ENCODE measurements at regions not wholly inside any gene's neighbourhood (a gene's known extent, or its start where the extent isn't known, plus 50 kb on each side); places are given as distances from the start of the nearest gene placed in this dataset.
A peak's percentile ranks its signal among the peaks of the same experiment; 100 is the strongest.
"Not testable (repeated sequence)": the region's sequence is repeated elsewhere in the genome, so short reads cannot be mapped to it uniquely, and the experiment has no call there.

DNA sequence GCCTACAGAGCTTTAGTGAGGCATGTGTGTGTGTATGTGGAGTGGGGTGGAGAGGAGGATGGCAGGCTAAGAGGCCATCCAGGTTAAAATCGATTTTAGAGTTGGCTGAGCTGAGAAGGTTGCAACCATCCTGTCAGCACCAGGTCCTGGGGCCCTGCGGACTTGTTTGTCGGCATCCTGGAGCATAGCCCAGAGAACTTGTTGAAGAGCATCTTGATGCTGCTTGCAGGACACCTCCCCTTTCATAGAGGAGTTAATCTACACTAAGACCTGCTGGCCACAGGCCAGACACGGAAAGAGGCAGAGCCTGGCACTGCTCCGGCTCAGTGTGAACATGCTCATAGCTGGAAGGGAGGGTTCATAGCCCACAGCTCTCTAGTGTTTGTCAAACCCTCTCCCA is 72.1 kb upstream of the RGPD5 start:
- Histone ChIP-seq H3K27ac (no peak overlapping the region), H3K9me3 (no peaks in the 10 kb centered on the region), H3K4me3 (no peak overlapping the region), H3K36me3 (no peaks in the 10 kb centered on the region), H3K27me3 (no peaks in the 10 kb centered on the region), H3K4me1 (no peaks in the 10 kb centered on the region)
- DNase-seq (peak in 2 of 6 donors; percentile 43), ATAC-seq (peak; percentile 48 to 72 (median 62)), FAIRE-seq (no peak)
- intact Hi-C loops (cut with DNase I): no loop called here
- 28% methylated on average over 5 of the region's 5 CpGs for WGBS, 2 donors
- TF ChIP-seq, protein P1, sequence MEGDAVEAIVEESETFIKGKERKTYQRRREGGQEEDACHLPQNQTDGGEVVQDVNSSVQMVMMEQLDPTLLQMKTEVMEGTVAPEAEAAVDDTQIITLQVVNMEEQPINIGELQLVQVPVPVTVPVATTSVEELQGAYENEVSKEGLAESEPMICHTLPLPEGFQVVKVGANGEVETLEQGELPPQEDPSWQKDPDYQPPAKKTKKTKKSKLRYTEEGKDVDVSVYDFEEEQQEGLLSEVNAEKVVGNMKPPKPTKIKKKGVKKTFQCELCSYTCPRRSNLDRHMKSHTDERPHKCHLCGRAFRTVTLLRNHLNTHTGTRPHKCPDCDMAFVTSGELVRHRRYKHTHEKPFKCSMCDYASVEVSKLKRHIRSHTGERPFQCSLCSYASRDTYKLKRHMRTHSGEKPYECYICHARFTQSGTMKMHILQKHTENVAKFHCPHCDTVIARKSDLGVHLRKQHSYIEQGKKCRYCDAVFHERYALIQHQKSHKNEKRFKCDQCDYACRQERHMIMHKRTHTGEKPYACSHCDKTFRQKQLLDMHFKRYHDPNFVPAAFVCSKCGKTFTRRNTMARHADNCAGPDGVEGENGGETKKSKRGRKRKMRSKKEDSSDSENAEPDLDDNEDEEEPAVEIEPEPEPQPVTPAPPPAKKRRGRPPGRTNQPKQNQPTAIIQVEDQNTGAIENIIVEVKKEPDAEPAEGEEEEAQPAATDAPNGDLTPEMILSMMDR (IDR thresholded peaks at IDR 0.05): no peak

DNA sequence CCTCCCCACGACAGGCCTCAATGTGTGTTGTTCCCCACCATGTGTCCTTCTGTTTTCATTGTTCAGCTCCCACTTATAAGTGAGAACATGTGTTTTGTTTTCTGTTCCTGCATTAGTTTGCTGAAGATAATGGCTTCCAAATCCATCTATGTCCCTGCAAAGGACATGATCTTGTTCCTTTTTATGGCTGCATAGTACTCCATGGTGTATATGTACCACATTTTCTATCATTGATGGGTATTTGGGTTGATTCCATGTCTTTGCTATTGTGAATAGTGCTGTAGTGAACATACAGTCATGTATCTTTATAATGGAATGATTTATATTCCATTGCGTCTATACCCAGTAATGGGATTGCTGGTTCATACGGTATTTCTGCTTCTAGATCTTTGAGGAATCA is 71.5 kb upstream of the RGPD5 start:
- 83 to 91% methylated on average over 3 of the region's 3 CpGs for WGBS, 2 donors
- intact Hi-C loops (cut with DNase I); ATAC-seq; H3K27me3 ChIP-seq; H3K9me3 ChIP-seq; H3K4me3 ChIP-seq; FAIRE-seq; DNase-seq; H3K4me1 ChIP-seq; H3K27ac ChIP-seq; H3K36me3 ChIP-seq: not testable (repeated sequence)

DNA sequence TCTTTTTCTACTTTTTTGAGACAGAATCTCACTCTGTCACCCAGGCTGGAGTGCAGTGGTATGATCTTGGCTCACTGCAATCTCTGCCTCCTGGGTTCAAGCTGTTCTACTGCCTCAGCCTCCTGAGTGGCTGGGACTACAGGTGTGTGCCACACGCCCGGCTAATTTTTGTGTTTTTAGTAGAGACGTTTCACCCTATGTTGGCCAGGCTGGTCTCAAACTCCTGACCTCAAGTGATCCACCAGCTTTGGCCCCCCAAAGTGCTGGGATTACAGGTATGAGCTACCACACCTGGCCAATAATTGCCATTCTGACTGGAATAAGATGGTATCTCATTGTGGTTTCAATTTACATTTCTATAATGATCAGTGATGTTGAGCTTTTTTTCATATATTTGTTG is 71.0 kb upstream of the RGPD5 start:
- H3K4me3 ChIP-seq; FAIRE-seq; ATAC-seq; DNase-seq; intact Hi-C loops (cut with DNase I); H3K4me1 ChIP-seq; H3K27ac ChIP-seq; H3K36me3 ChIP-seq; H3K9me3 ChIP-seq; H3K27me3 ChIP-seq: not testable (repeated sequence)
- WGBS, 2 donors: 87 to 97% methylated on average over 3 of the region's 3 CpGs

DNA sequence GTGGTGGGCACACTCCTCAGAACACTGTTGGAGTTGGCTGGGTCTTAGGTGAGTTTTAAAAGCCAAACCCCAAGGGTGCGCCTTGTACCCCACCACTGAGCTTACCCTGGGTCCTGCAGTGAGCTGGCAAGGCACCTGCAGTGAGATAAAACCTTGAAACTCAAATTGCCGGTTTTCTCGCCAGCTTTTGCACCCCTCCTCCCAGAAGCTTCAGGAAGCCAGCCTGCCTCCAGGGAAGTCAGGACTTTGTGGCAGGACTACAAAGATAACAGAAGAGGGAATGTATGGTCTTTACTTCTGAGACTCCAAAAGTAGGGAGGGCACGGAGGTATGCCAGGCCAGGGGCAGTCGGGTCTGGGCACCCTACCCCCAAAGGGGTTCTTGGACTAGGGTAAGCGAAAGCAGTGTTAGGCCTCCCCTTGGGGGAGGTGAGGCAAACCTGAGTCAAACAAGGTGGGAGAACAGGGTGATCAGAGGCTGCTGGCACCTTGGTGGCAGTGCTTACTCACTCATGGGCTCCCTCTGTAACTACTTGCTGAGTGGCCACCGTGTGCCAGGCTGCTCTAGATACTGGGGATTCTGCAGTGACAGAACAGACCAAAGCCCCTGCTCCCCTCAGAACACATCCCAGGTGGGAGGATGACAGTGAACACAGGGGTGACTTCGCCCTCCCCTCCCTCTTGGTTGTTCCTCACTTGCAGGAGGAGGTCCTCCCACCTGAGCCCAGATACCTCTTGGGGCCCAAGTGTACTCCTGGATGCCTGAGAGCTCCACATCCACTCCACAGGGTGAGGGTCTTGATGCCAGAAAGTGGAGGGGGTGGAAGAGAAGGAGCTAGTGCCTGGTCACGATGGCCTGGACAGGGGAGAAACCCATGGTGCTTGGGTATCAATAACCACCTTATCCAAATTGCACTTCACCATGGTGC is 69.3 kb upstream of the RGPD5 start:
- no peak for DNase-seq
- no peaks in the 10 kb centered on the region for H3K9me3 ChIP-seq
- ATAC-seq: no peak
- no peaks in the 10 kb centered on the region for H3K27me3 ChIP-seq
- no peak overlapping the region for H3K4me3 ChIP-seq
- H3K27ac ChIP-seq: no peak overlapping the region
- WGBS, 2 donors: 81 to 88% methylated on average over 9 of the region's 9 CpGs
- H3K4me1 ChIP-seq: no peaks in the 10 kb centered on the region
- H3K36me3 ChIP-seq: no peaks in the 10 kb centered on the region
- intact Hi-C loops (cut with DNase I): no loop called here
- FAIRE-seq: no peak
- TF ChIP-seq, protein P1 (IDR thresholded peaks at IDR 0.05): no peak

DNA sequence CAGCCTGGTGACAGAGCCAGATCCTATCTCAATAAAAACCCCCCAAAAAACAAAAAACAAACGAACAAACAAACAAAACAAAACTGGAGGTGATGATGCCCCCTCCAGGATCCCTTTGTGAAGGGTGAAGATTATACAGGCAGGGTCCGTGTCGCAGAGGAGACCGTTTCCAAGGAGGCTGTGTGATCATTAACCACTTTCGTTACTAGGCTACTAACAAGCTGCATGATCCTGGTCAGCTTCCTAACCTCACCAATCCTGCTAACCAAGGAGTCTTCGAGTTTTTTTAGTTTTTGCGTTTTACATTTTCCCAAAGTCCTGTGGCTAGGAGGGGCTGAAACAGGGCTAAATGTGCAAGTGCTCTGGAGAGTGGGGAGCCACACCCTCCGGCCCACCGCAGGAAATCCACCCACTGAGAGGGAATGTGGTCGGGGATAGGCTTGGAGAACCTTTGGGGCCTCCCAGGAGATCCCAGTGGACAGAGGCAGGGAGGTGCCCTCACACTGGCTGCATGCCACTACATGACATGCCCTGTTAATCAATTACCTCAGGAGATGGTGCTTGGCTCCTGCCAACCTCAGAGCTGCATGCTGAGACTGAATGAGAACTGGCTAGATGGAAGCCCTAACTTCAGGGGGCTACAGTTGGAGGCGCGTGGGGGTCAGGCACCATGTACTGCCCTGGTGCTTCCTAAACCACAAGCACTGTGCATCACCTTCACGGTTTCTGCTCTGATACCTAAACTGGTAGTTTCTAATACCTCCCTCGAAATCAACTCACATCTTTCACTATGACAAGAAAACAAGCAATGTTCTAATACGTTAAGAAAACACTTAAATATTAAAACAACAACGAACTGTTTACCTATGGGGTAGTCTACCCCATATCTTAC is 67.5 kb upstream of the RGPD5 start:
- FAIRE-seq (no peak), ATAC-seq (peak in 3 of 4 donors; percentile 49 to 79 (median 67)), DNase-seq (peak in 2 of 6 donors; percentile 27 to 33)
- TF ChIP-seq, protein P1 (IDR thresholded peaks at IDR 0.05): no peak
- Histone ChIP-seq H3K27ac (no peak overlapping the region), H3K36me3 (no peaks in the 10 kb centered on the region), H3K27me3 (no peaks in the 10 kb centered on the region), H3K4me3 (no peak overlapping the region), H3K4me1 (no peaks in the 10 kb centered on the region), H3K9me3 (no peaks in the 10 kb centered on the region)
- intact Hi-C loops (cut with DNase I): no loop called here
- whole genome bisulfite sequencing, 2 donors: 50 to 51% methylated on average over 16 of the region's 16 CpGs
